ENCODE measurements at regions not wholly inside any gene's neighbourhood (a gene's known extent, or its start where the extent isn't known, plus 50 kb on each side); places are given as distances from the start of the nearest gene placed in this dataset.

- no peaks in the 10 kb centered on the region for H3K9me2 ChIP-seq (replicated peaks; ENCODE audit: low read length)
- intact Hi-C loops (cut with micrococcal nuclease): no loop called here
- no peak overlapping the region for H3K4me2 ChIP-seq (ENCODE audit: low read length)
- no peak overlapping the region for H3K9ac ChIP-seq (ENCODE audit: low read length)
- DNase-seq (no peak), ATAC-seq (no peak)
- H3K4me1 ChIP-seq (ENCODE audit: insufficient read depth, low read length): no peaks in the 10 kb centered on the region
- no peak overlapping the region for H3K4me3 ChIP-seq (ENCODE audit: low read length)
- no peak overlapping the region for H3K27ac ChIP-seq (ENCODE audit: low read length)
- H3K79me2 ChIP-seq (ENCODE audit: low read length): no peaks in the 10 kb centered on the region
- no peaks in the 10 kb centered on the region for H4K20me1 ChIP-seq (ENCODE audit: low read length)
- no peaks in the 10 kb centered on the region for H3F3A ChIP-seq (ENCODE audit: low read length, unreplicated experiment)
- no peaks in the 10 kb centered on the region for H3K36me3 ChIP-seq (ENCODE audit: low read depth, low read length)
- no peak for TF ChIP-seq CTCF (conservative IDR thresholded peaks at IDR 0.05; ENCODE audit: low read depth, low read length)
- TF ChIP-seq EZH2phosphoT487 (IDR thresholded peaks at IDR 0.05; ENCODE audit: borderline replicate concordance, low read length): no peak
- TF ChIP-seq EZH2 (IDR thresholded peaks at IDR 0.05; ENCODE audit: low read length, unreplicated experiment): no peak
- H3K9me3 ChIP-seq (ENCODE audit: low read length): no peaks in the 10 kb centered on the region
- no peak overlapping the region for H2AFZ ChIP-seq (ENCODE audit: low read length)
- ChIA-PET POLR2A (ENCODE audit: unreplicated experiment) (no interaction called here), CTCF (no interaction called here)
- BruUV-seq (replicated peaks): no TSS peak
- peaks cover 18% of the 10 kb centered on the region; the same call in 1 of the 2 replicates for H3K27me3 ChIP-seq (ENCODE audit: low read length)
Observed at GRCh38 chr5:2871282-2871681, 119.8 kb upstream of the IRX2 start.

- intact Hi-C loops (cut with micrococcal nuclease): no loop called here
- H2AFZ ChIP-seq (ENCODE audit: low read length): no peak overlapping the region
- H3K9me2 ChIP-seq (replicated peaks; ENCODE audit: low read length): no peaks in the 10 kb centered on the region
- no peaks in the 10 kb centered on the region for H3K4me1 ChIP-seq (ENCODE audit: insufficient read depth, low read length)
- H3K79me2 ChIP-seq (ENCODE audit: low read length): no peaks in the 10 kb centered on the region
- CTCF ChIA-PET: no interaction called here
- POLR2A ChIA-PET (ENCODE audit: unreplicated experiment): no interaction called here
- no peak overlapping the region for H3K4me3 ChIP-seq (ENCODE audit: low read length)
- H3K27ac ChIP-seq (ENCODE audit: low read length): no peak overlapping the region
- DNase-seq (no peak), ATAC-seq (no peak)
- no peaks in the 10 kb centered on the region for H3K9me3 ChIP-seq (ENCODE audit: low read length)
- no peaks in the 10 kb centered on the region for H4K20me1 ChIP-seq (ENCODE audit: low read length)
- no TSS peak for BruUV-seq (replicated peaks)
- H3K4me2 ChIP-seq (ENCODE audit: low read length): no peak overlapping the region
- no peaks in the 10 kb centered on the region for H3F3A ChIP-seq (ENCODE audit: low read length, unreplicated experiment)
- TF ChIP-seq CTCF (conservative IDR thresholded peaks at IDR 0.05; ENCODE audit: low read depth, low read length): no peak
- no peak for TF ChIP-seq EZH2phosphoT487 (IDR thresholded peaks at IDR 0.05; ENCODE audit: borderline replicate concordance, low read length)
- no peak for TF ChIP-seq EZH2 (IDR thresholded peaks at IDR 0.05; ENCODE audit: low read length, unreplicated experiment)
- H3K36me3 ChIP-seq (ENCODE audit: low read depth, low read length): no peaks in the 10 kb centered on the region
- H3K27me3 ChIP-seq (ENCODE audit: low read length): peaks cover 24% of the 10 kb centered on the region; the same call in 1 of the 2 replicates
- no peak overlapping the region for H3K9ac ChIP-seq (ENCODE audit: low read length)
Observed at GRCh38 chr5:2869471-2869870, 118.0 kb upstream of the IRX2 start.

GRCh38 chr5:2867373-2867933 is 116.0 kb upstream of the IRX2 start:
- H2AFZ ChIP-seq (ENCODE audit: low read length): no peak overlapping the region
- DNase-seq (no peak), ATAC-seq (no peak)
- ChIA-PET POLR2A (ENCODE audit: unreplicated experiment) (no interaction called here), CTCF (no interaction called here)
- H3K4me3 ChIP-seq (ENCODE audit: low read length): no peak overlapping the region
- TF ChIP-seq CTCF (conservative IDR thresholded peaks at IDR 0.05; ENCODE audit: low read depth, low read length): no peak
- no peak for TF ChIP-seq EZH2 (IDR thresholded peaks at IDR 0.05; ENCODE audit: low read length, unreplicated experiment)
- TF ChIP-seq EZH2phosphoT487 (IDR thresholded peaks at IDR 0.05; ENCODE audit: borderline replicate concordance, low read length): no peak
- H3K79me2 ChIP-seq (ENCODE audit: low read length): no peaks in the 10 kb centered on the region
- intact Hi-C loops (cut with micrococcal nuclease): no loop called here
- no peak overlapping the region for H3K27ac ChIP-seq (ENCODE audit: low read length)
- H3K4me1 ChIP-seq (ENCODE audit: insufficient read depth, low read length): no peaks in the 10 kb centered on the region
- no peaks in the 10 kb centered on the region for H3K9me3 ChIP-seq (ENCODE audit: low read length)
- H3F3A ChIP-seq (ENCODE audit: low read length, unreplicated experiment): no peaks in the 10 kb centered on the region
- no peak overlapping the region for H3K9ac ChIP-seq (ENCODE audit: low read length)
- H4K20me1 ChIP-seq (ENCODE audit: low read length): no peaks in the 10 kb centered on the region
- no TSS peak for BruUV-seq (replicated peaks)
- peaks cover 24% of the 10 kb centered on the region; the same call in 1 of the 2 replicates for H3K27me3 ChIP-seq (ENCODE audit: low read length)
- H3K9me2 ChIP-seq (replicated peaks; ENCODE audit: low read length): no peaks in the 10 kb centered on the region
- no peaks in the 10 kb centered on the region for H3K36me3 ChIP-seq (ENCODE audit: low read depth, low read length)
- H3K4me2 ChIP-seq (ENCODE audit: low read length): no peak overlapping the region
